HG03520 (cell line): ENCODE measurements at regions not wholly inside any gene's neighbourhood (a gene's known extent, or its start where the extent isn't known, plus 50 kb on each side); places are given as distances from the start of the nearest gene placed in this dataset.
"Not testable (repeated sequence)": the region's sequence is repeated elsewhere in the genome, so short reads cannot be mapped to it uniquely, and the experiment has no call there.

ENCODE experiments used
- ATAC-seq: cut with Tn5 transposase; IDR thresholded peaks from one replicate; pipeline ENCODE4 v1.9.1; 2021; ENCODE audit warnings: mild to moderate bottlenecking, moderate library complexity; ENCODE audit not compliant: unreplicated experiment

DNA sequence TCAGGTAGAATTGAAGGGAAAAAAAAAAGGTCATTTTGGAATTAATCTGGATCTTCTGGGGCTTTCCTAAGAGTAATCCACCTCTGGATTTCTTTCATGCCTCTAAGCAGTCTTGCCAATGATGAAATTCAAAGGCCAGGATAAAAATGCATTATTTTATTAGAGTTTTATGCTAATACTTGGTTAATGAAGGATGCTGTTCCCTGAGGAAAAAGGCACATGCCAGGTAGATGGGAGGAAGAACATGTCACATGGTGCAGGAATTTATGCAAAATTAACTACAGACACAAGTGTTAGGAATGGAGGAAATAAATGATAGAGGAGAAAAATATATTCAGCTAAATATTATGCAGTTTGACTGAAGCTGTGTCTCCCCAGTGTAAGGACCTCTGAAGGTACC, 792.0 kb downstream of the ETS1 start:
- no peak for ATAC-seq

DNA sequence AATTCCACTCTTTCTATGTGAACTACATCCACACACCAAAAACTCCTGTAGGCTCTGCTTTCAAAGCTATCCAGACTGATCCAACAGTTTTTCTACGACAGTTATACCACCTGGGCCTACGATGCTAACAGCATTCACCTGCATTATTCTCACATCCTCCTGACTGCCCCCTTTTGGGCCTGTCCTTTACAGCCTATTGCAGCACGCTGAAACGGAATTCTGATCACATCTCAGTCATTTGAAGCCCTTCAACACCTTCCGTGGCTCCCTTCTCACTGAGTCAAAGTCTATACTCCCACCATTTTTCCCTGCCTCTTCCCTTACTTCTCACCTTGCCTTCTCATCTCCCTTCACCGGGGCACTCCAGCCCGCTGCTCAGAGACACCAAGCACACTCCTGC, 791.3 kb upstream of the KIRREL3 start:
- ATAC-seq = no peak

DNA sequence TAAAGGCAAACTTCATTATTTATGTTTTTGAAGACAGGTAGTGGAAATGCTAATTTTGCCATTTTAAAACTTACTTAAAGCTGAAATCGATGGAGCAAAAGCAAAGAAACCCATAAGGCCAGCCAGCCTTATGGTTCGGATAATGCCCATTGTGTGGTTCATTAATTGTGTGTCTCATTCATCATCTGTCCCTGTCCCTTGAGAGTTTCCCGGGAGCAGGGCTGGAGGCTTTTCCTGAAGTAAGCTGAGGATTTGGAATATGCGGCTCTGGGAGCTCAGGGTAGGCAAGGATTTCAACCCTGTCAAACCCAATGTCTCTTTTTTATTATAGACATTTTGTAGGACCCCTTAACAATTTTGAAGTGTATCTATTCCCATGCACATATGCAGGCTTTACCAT, 790.0 kb upstream of the KIRREL3 start:
- ATAC-seq = no peak

DNA sequence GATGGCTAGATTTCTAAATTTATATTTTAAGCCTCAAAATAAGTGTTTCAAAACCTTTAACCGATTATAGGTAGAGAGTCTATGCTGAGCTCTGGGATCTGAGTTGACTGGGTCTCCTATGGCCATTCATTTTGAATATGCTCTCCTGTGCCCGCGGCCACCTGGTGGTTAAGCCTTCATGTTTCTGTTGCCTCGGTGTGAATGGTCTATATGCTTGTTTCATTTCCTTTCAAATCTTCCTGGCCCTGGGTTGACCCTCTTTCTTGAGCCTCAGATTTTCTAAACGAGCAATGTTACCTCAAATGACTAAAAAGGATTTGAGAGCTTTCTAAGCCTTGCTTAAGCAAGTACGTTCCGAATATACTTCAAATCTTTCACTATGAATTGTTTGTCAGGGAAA, 789.4 kb upstream of the KIRREL3 start:
- ATAC-seq = no peak

DNA sequence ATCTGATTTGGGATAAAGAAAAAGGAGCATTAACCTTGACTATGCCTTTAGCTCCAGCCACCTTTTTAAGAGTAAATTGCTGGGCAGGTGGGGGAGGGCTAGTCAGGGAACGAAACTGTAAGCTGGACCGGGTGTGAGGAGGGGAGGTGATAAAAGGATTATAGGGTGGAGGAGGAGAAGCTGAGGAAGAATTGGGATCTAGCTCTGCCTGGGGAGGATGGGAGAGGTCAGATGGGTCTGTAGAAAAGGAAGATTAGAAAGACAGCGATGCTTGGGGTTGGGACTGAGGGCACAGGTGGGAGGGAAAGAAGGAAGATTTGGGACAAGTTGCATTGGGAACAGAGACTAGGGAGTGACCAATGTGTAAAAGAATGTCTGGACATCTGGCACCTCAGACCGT, 772.4 kb upstream of the KIRREL3 start:
- ATAC-seq = not testable (repeated sequence)

DNA sequence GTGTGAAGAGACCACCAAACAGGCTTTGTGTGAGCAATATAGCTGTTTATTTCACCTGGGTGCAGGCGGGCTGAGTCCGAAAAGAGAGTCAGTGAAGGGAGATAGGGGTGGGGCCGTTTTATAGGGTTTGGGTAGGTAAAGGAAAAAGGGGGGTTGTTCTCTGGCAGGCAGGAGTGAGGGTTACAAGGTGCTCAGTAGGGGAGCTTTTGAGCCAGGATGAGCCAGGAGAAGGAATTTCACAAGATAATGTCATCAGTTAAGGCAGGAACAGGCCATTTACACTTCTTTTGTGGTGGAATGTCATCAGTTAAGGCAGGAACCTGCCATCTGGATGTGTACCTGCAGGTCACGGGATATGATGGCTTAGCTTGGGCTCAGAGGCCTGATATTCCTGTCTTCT, 768.4 kb upstream of the KIRREL3 start:
- ATAC-seq = not testable (repeated sequence)

DNA sequence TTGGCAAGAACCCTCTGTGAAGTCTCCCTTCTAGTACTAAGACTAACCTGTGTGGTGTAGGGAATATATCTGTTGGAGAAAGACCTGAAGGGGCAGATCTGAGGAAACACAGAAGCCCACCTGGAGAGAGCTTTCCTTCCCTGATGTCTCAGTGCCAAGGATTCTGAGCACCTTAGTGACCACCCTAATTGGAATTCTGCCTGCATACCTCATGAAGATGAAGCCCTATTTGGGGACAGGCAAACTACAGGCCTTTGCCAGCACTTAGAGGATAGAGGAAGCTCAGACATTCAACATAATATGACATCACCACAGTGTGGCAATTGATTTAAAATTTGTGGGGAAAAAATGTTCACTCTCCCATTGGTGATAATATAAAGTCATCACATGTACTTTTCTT, 766.2 kb upstream of the KIRREL3 start:
- ATAC-seq = no peak

DNA sequence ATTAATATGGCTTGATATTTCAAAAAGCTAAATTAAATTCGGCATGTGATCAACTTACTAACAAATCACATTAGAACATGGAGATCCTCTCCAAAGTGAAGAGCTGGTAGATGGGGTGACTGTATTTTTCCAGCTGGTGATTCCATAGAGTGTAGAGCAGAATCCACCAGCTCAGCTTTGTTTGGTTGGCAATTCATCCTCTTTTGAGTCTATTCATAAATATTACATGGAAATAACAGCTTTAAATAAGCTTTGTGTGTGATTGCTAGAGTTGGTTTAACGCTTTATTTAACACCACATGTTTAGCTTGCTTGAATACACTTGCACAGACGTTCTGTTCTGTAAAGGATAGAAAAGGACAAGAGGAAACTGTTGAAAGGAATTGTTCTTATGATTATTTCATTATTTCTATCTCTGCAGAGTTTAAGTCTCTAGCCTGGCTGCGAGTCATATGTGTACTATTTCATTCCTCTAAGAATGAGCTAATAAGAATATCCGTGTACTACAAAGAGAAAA, 738.3 kb upstream of the KIRREL3 start:
- ATAC-seq = no peak

DNA sequence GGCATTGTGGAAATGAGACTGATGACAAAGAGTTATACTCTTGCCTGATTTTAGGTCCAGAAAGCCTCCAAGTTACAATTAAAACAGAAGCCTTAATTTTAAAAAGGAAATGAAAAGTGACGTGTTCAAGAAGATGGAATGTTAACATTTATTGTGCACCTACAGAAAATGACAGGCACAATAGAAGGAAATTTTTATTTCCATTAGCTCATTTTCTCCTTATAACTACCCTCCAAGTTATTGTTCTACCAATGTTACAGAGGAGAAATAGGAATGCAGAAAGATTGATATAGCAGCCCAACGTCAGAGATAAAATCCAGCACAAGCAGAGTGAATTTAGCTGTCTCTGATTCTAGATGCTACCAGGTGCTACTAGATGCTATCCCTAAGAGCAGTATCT, 736.9 kb upstream of the KIRREL3 start:
- no peak for ATAC-seq

DNA sequence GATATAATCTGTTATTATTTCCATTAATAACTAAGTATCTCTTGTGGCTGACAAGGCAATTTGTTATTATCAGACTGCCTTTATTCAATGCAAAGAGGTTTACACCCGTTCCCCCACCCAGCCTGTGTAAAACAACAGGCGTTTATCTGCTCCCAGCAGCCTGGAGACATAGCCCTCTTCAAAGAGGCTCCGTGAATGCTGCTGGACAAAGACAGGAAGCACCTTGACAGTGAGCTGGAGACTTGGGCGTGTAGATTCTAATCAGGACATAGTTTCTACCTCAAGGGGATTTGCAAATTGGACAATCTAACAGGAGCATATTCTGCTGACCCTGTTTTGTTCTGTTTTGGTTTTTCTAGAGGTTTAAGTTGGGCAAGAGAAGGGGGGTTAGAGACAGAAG, 733.0 kb upstream of the KIRREL3 start:
- no peak for ATAC-seq

DNA sequence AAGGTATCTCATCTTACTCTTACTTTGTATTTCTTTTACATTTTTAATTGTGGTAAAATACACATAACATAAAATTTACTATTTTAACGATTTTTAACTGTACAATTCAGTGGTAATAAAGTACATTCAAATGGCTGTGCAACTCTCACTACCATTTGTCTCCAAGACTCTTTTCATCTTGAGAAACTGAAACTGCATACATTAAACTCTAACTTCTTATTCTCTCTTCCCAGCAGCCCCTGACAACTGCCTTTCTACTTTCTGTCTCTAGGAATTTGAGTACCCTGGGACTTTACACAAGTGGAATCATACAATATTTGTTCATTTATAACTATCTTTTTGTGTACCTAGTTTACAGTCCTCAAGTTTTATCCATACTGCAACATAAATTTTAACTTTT, 725.8 kb upstream of the KIRREL3 start:
- ATAC-seq = no peak

DNA sequence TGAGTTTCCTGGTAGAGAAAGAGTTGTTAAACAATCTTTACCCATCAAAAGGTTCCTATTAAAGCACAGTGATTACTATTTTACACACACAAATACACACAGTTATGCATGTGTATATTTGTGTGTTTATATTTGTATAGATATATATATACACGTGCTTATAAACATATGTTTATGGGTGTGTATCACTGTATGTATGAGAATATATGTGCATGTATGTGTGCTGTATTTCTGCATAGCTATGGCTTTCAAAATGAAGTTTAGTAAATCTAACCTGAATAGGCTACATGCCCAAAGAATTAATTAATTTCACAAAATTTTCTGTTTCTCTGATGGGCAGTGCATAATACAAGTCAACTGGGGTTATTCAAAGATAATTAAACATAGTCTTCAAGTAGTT, 723.1 kb upstream of the KIRREL3 start:
- no peak for ATAC-seq

DNA sequence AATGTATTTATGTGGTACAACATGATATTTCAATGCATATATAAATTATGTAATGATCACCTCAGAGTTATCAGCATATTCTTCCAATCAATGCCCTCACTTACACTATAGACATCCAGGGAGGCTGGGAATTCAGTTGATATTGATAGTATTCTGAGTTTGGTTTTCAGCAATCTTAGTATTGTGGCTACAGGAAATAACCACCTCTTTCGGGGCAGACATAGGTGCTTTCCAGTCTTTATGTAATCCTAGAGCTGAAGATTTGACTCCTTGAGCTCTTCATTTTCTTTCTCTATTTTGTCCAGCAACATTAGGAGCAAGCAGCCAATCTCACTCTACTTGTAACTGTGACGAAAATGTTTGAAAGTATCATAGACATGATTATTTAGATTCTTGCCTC, 712.7 kb upstream of the KIRREL3 start:
- ATAC-seq = no peak

DNA sequence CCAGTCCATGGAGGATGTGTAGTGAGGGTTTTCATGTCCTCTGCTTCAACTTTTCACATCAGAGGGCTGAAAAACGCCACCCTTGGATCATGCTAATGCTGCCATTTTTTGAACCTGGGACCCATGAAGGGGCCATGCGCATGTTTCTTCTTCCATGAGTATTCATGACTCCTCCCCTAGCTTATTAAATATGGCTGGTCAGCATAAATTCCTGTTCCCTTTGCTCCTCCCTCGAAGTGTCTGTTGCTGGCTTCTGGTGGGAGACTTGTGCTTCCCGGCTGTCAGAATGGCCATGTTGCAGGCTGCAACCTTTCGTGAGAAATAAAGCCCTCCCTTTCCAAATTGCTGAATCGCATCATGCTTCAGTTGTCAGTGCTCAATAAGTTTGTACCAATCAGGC, 711.2 kb upstream of the KIRREL3 start:
- ATAC-seq = no peak

DNA sequence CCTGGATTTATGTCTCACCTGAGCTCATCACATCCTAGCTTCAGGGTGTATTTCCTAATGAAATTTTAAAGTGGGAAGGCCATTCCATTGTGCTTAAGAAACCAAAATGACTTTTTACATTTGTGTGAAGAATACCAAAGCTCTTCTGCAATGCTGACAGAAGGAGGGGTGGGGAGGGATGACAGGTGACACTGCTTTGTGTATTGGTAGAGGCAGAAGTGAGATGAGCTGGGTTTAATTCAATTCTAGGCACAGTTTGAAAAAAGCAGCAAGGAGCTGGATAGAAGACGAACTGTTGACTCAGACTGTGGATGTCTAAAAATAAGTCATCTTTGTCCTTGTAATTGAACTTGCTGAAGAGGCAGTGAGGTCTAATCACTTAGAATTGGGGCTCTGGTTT, 710.3 kb upstream of the KIRREL3 start:
- no peak for ATAC-seq

DNA sequence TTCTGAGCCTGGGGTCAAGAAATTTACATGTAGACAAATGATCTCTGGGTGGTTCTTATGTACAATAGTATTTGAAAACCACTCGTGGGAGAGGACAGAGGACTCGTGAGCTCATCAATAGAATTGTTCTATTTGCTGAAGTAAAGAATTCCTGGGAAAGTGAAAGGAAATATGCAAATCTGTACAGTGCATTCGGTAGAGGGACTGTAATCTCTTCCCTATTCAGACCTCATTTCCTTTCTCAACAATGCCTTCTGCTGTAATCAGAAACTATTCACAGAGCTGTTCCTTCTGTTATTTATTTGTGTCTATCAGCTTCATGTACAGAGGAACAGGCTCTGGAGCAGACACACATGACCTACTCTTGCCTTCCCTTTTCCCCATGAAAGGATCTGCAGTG, 709.4 kb upstream of the KIRREL3 start:
- no peak for ATAC-seq

DNA sequence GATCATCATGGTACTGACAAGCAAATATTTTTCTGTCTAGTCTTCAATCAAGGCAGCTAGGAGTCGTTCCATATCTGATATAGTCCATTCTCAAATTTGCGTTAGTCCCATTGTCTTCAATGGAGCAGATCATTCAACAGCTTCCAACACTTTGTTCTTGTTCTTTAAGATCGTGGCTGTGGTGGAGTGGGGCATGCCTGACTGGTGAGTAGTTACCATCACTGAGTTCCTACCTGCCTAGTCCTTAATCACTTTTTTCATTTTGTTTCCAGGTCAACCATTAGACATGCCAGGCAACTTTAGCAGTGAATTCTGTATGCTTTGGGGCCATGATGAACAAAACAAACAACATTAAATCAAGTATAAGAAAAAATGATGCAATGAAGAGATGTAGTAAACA, 693.1 kb upstream of the KIRREL3 start:
- no peak for ATAC-seq

DNA sequence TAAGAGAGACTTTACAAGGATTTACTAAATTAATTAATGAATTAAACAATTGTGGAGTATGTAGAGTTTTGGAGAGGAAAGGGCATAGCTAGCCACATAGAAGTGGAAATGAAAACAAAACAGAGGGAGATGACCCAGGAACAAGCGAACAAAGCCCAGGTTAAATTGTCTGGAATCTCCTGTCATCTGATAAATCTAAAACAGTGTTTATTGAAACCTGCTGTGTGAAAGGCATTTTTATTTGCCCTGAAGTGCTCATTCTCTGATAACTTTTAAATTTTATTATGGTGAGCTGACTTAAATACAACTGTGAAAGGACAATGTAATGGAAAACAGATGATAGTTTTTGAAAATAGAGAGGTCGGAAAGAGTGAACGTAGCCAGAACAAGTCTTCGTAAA, 682.8 kb upstream of the KIRREL3 start:
- ATAC-seq = no peak

DNA sequence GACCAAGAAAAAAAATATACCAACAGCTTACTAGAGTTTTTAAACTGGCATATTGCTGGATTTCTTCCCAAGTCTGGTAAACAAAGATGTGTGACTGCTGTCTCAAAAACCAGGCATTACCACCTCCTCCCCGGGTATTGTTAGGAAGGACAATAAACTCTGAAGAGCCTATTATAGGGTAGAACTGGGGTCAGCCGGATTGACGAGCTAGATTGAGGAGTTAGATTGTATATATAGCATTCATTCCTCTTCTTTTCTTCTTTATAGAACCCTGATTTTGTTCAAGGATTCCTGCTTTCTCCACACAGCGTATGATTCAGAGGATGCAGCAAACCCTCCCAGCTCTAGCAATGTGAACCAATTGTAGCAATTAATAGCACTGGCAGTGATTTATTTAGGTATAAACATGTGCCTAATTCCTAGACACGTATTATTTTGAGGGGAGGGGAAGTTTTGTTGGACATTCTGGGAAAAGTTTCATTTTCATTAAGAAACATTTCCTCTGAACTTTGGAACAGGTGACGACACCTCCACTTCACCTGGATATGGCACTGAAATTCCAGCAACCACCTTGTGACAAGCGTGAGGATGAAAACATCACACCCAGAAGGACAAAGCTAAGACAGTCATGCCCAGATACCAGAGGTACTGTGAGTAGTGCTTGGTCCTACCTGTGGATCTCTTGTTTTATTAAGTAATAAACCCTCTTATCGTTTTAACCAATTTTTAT, 679.4 kb upstream of the KIRREL3 start:
- ATAC-seq = no peak

DNA sequence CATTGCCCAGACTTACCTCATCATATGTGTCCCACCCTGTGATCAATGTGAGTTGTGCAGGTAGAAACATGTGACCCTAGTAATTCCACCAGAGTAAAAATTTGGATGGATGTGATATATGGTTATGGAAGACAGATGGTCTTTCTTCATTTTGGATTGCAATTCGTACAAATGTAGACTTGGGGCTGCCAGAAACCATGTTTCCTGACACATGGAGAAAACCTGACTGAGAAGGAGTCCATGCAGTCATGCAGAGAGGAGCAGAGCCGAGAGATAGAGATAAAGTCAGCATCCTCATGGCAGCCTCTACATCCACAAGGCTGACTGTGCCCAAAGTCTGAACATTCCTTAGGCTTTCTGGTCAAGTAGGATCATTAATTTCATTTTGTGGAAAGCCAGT, 678.1 kb upstream of the KIRREL3 start:
- no peak for ATAC-seq

DNA sequence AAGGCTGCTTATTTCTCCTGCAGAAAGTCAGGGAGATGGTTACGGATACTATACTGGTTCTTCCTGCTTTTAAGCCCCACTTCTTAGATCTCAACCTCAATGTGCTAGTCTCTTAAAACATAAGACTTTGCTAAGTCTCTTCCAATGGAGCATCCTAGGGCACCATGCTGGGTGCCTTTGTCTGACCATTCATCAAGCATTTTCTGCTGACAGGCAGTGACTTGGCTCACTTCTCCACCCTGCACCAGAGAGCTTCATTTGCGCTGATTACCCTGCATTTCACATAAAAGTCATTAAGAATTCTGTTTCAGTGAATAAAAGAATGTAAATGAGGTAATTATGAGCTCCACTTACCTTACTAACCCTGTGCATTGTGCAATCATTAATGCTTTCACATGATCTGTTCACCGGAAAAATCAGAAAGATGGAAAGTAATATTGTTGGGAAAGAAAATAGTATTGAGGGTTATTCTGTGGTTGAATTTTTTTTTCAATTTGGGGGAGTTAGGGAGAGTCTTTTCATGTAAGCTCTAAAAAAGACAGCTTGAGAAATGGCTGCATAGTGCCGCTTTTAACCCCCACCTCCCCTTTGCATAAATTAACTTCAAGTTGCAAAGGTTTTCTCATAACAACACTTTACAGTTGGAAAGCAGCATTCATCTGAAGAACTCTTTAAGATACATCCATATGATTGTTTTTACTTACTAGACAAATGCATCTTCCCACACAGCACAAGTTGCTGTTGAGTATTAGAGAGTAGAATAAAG, 677.3 kb upstream of the KIRREL3 start:
- no peak for ATAC-seq

DNA sequence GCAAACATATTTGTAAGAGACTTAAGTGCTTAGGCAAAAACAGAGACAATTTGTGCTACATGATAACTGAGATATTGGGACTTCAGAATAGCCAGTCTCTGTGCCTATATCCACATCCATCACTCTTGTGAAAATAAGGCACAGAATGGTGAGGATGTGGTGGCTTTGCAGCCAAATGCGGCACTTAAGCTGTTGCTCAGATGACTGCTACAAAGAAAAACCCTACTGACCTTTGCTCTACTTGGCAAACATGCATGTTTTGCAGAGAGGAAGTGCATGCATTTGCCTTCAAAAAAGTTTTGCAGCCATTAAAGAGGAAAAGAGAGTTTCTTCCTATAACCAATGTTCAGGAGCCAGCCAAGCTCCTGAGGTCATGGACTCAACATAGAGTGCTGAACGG, 675.0 kb upstream of the KIRREL3 start:
- ATAC-seq = no peak
